ENCODE measurements at regions not wholly inside any gene's neighbourhood (a gene's known extent, or its start where the extent isn't known, plus 50 kb on each side); places are given as distances from the start of the nearest gene placed in this dataset.

DNA sequence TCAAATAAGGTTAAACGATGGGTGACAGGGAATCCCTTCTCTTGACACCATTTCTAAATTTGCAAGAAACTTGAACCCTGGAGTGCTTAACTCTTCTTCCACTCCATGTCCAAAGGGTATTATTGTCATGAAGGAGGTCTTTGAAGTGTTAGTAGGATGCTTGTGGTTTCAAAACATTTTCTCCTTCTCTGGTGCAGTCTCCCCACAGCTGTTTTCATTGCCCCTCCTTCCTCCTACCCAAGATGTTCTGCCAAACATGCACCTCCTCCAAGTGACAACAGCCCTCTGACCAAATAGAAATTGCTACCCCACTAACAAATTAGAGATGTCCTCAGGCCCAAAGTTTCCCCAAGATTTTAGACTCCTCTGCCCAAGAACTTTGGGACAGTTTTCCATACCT, 151.4 kb downstream of the POLR2M start:
- Histone ChIP-seq H3K9ac (ENCODE audit: low read depth in 1 of 2, low read length in 2 of 2) (no peak overlapping the region), H3K36me3 (ENCODE audit: control insufficient read depth in 1 of 2, insufficient read depth in 2 of 2, low read length in 2 of 2) (no peaks in the 10 kb centered on the region), H3K9me3 (ENCODE audit: control insufficient read depth in 1 of 2, low read length in 2 of 2) (no peaks in the 10 kb centered on the region), H3K27me3 (ENCODE audit: control insufficient read depth in 1 of 2, insufficient read depth in 2 of 2, low read length in 2 of 2) (no peaks in the 10 kb centered on the region), H3K4me3 (ENCODE audit: low read depth in 1 of 2, low read length in 2 of 2) (no peak overlapping the region), H3K27ac (ENCODE audit: low read depth, low read length) (no peak overlapping the region), H3K4me1 (ENCODE audit: control insufficient read depth in 1 of 2, insufficient read depth in 2 of 2, low read length in 2 of 2) (no peaks in the 10 kb centered on the region)

- H3K27ac ChIP-seq (ENCODE audit: low read depth, low read length) = no peak overlapping the region
- no peaks in the 10 kb centered on the region for H3K9me3 ChIP-seq (ENCODE audit: control insufficient read depth in 1 of 2, low read length in 2 of 2)
- H3K4me3 ChIP-seq (ENCODE audit: low read depth in 1 of 2, low read length in 2 of 2) = no peak overlapping the region
- no peaks in the 10 kb centered on the region for H3K4me1 ChIP-seq (ENCODE audit: control insufficient read depth in 1 of 2, insufficient read depth in 2 of 2, low read length in 2 of 2)
- no peak overlapping the region for H3K9ac ChIP-seq (ENCODE audit: low read depth in 1 of 2, low read length in 2 of 2)
- H3K36me3 ChIP-seq (ENCODE audit: control insufficient read depth in 1 of 2, insufficient read depth in 2 of 2, low read length in 2 of 2) = no peaks in the 10 kb centered on the region
- no peaks in the 10 kb centered on the region for H3K27me3 ChIP-seq (ENCODE audit: control insufficient read depth in 1 of 2, insufficient read depth in 2 of 2, low read length in 2 of 2)
Measured at GRCh38 chr15:57859130-57859685, 152.7 kb downstream of the POLR2M start.

GRCh38 chr15:57861034-57861638, 154.6 kb downstream of the POLR2M start:
- no peaks in the 10 kb centered on the region for H3K27me3 ChIP-seq (ENCODE audit: control insufficient read depth in 1 of 2, insufficient read depth in 2 of 2, low read length in 2 of 2)
- H3K9me3 ChIP-seq (ENCODE audit: control insufficient read depth in 1 of 2, low read length in 2 of 2) = no peaks in the 10 kb centered on the region
- H3K27ac ChIP-seq (ENCODE audit: low read depth, low read length) = no peak overlapping the region

GRCh38 chr15:57861815-57862586, 155.5 kb downstream of the POLR2M start:
- no peaks in the 10 kb centered on the region for H3K36me3 ChIP-seq (ENCODE audit: control insufficient read depth in 1 of 2, insufficient read depth in 2 of 2, low read length in 2 of 2)
- no peak overlapping the region for H3K27ac ChIP-seq (ENCODE audit: low read depth, low read length)
- no peaks in the 10 kb centered on the region for H3K4me1 ChIP-seq (ENCODE audit: control insufficient read depth in 1 of 2, insufficient read depth in 2 of 2, low read length in 2 of 2)
- H3K9ac ChIP-seq (ENCODE audit: low read depth in 1 of 2, low read length in 2 of 2) = no peak overlapping the region
- H3K9me3 ChIP-seq (ENCODE audit: control insufficient read depth in 1 of 2, low read length in 2 of 2) = no peaks in the 10 kb centered on the region
- no peak overlapping the region for H3K4me3 ChIP-seq (ENCODE audit: low read depth in 1 of 2, low read length in 2 of 2)
- no peaks in the 10 kb centered on the region for H3K27me3 ChIP-seq (ENCODE audit: control insufficient read depth in 1 of 2, insufficient read depth in 2 of 2, low read length in 2 of 2)

More at GRCh38 chr15:57861034-57861638, 154.6 kb downstream of the POLR2M start:
- no peak overlapping the region for H3K9ac ChIP-seq (ENCODE audit: low read depth in 1 of 2, low read length in 2 of 2)
- no peaks in the 10 kb centered on the region for H3K36me3 ChIP-seq (ENCODE audit: control insufficient read depth in 1 of 2, insufficient read depth in 2 of 2, low read length in 2 of 2)
- H3K4me3 ChIP-seq (ENCODE audit: low read depth in 1 of 2, low read length in 2 of 2) = no peak overlapping the region
- no peaks in the 10 kb centered on the region for H3K4me1 ChIP-seq (ENCODE audit: control insufficient read depth in 1 of 2, insufficient read depth in 2 of 2, low read length in 2 of 2)

DNA sequence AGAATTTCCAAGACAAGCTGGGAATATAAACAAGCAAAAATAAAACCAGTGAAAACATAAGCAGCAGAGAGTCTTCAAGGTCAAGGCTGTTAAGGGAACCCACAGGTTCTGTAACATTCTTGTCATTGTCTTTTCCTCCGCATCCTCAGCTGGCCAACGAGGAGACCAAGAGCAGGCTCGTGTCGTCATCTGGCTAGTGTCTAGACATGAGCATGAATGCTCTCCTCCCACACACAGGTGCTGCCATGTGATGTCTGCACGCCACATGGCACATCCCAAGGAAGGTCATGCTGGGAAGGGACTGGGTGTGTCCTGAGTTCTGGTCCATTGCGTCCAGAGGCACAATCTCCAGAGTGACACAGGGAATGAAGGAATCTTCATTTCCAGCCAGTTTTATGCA, 156.2 kb downstream of the POLR2M start:
- Histone ChIP-seq H3K36me3 (ENCODE audit: control insufficient read depth in 1 of 2, insufficient read depth in 2 of 2, low read length in 2 of 2) (no peaks in the 10 kb centered on the region), H3K9ac (ENCODE audit: low read depth in 1 of 2, low read length in 2 of 2) (no peak overlapping the region), H3K9me3 (ENCODE audit: control insufficient read depth in 1 of 2, low read length in 2 of 2) (no peaks in the 10 kb centered on the region), H3K27me3 (ENCODE audit: control insufficient read depth in 1 of 2, insufficient read depth in 2 of 2, low read length in 2 of 2) (no peaks in the 10 kb centered on the region), H3K4me3 (ENCODE audit: low read depth in 1 of 2, low read length in 2 of 2) (no peak overlapping the region), H3K27ac (ENCODE audit: low read depth, low read length) (no peak overlapping the region), H3K4me1 (ENCODE audit: control insufficient read depth in 1 of 2, insufficient read depth in 2 of 2, low read length in 2 of 2) (no peaks in the 10 kb centered on the region)

GRCh38 chr15:57865294-57865693, 158.8 kb downstream of the POLR2M start:
- H3K4me1 ChIP-seq (ENCODE audit: control insufficient read depth in 1 of 2, insufficient read depth in 2 of 2, low read length in 2 of 2) = no peaks in the 10 kb centered on the region
- no peak overlapping the region for H3K4me3 ChIP-seq (ENCODE audit: low read depth in 1 of 2, low read length in 2 of 2)
- no peak overlapping the region for H3K27ac ChIP-seq (ENCODE audit: low read depth, low read length)
- H3K36me3 ChIP-seq (ENCODE audit: control insufficient read depth in 1 of 2, insufficient read depth in 2 of 2, low read length in 2 of 2) = no peaks in the 10 kb centered on the region
- no peaks in the 10 kb centered on the region for H3K9me3 ChIP-seq (ENCODE audit: control insufficient read depth in 1 of 2, low read length in 2 of 2)
- H3K9ac ChIP-seq (ENCODE audit: low read depth in 1 of 2, low read length in 2 of 2) = no peak overlapping the region
- H3K27me3 ChIP-seq (ENCODE audit: control insufficient read depth in 1 of 2, insufficient read depth in 2 of 2, low read length in 2 of 2) = no peaks in the 10 kb centered on the region

- Histone ChIP-seq H3K27me3 (ENCODE audit: control insufficient read depth in 1 of 2, insufficient read depth in 2 of 2, low read length in 2 of 2) (no peaks in the 10 kb centered on the region), H3K9ac (ENCODE audit: low read depth in 1 of 2, low read length in 2 of 2) (no peak overlapping the region), H3K27ac (ENCODE audit: low read depth, low read length) (no peak overlapping the region), H3K4me3 (ENCODE audit: low read depth in 1 of 2, low read length in 2 of 2) (no peak overlapping the region), H3K36me3 (ENCODE audit: control insufficient read depth in 1 of 2, insufficient read depth in 2 of 2, low read length in 2 of 2) (no peaks in the 10 kb centered on the region), H3K9me3 (ENCODE audit: control insufficient read depth in 1 of 2, low read length in 2 of 2) (no peaks in the 10 kb centered on the region), H3K4me1 (ENCODE audit: control insufficient read depth in 1 of 2, insufficient read depth in 2 of 2, low read length in 2 of 2) (no peaks in the 10 kb centered on the region)
Measured at GRCh38 chr15:57866149-57866736, 159.7 kb downstream of the POLR2M start.

- Histone ChIP-seq H3K36me3 (ENCODE audit: control insufficient read depth in 1 of 2, insufficient read depth in 2 of 2, low read length in 2 of 2) (no peaks in the 10 kb centered on the region), H3K9me3 (ENCODE audit: control insufficient read depth in 1 of 2, low read length in 2 of 2) (no peaks in the 10 kb centered on the region), H3K27me3 (ENCODE audit: control insufficient read depth in 1 of 2, insufficient read depth in 2 of 2, low read length in 2 of 2) (peaks cover 0 to 2% of the 10 kb centered on the region in 2 donors), H3K9ac (ENCODE audit: low read depth in 1 of 2, low read length in 2 of 2) (no peak overlapping the region), H3K4me1 (ENCODE audit: control insufficient read depth in 1 of 2, insufficient read depth in 2 of 2, low read length in 2 of 2) (no peaks in the 10 kb centered on the region), H3K4me3 (ENCODE audit: low read depth in 1 of 2, low read length in 2 of 2) (no peak overlapping the region), H3K27ac (ENCODE audit: low read depth, low read length) (no peak overlapping the region)
Measured at GRCh38 chr15:57867970-57868798, 161.7 kb downstream of the POLR2M start.

DNA sequence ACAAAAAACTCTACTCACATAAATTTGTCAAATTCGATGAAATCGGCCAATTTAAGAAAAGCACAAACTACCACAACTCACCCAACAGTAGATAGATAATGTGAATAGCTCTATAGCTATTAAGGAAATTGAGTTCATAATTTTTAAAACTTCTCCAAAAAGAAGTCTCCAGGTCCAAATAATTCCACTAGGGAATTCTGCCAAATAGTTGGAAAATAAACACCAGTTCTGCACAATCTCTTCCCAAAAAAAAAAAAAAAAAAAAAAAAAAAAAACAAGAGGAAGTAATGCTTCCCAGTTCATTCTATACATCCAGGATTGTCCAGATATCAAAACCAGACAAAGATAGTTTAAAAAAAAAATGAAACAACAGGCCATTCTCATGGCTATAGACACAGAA, 164.2 kb downstream of the POLR2M start:
- H3K36me3 ChIP-seq (ENCODE audit: control insufficient read depth in 1 of 2, insufficient read depth in 2 of 2, low read length in 2 of 2) = no peaks in the 10 kb centered on the region
- H3K27me3 ChIP-seq (ENCODE audit: control insufficient read depth in 1 of 2, insufficient read depth in 2 of 2, low read length in 2 of 2) = peaks cover 0 to 2% of the 10 kb centered on the region in 2 donors
- no peaks in the 10 kb centered on the region for H3K4me1 ChIP-seq (ENCODE audit: control insufficient read depth in 1 of 2, insufficient read depth in 2 of 2, low read length in 2 of 2)
- H3K9me3 ChIP-seq (ENCODE audit: control insufficient read depth in 1 of 2, low read length in 2 of 2) = peaks cover 0 to 7% of the 10 kb centered on the region in 2 donors
- H3K4me3 ChIP-seq (ENCODE audit: low read depth in 1 of 2, low read length in 2 of 2) = no peak overlapping the region
- no peak overlapping the region for H3K27ac ChIP-seq (ENCODE audit: low read depth, low read length)
- H3K9ac ChIP-seq (ENCODE audit: low read depth in 1 of 2, low read length in 2 of 2) = no peak overlapping the region

All from duodenal mucosa (tissue), 2 donors.